HCT116 (cell line): ENCODE measurements at regions not wholly inside any gene's neighbourhood (a gene's known extent, or its start where the extent isn't known, plus 50 kb on each side); places are given as distances from the start of the nearest gene placed in this dataset.

Experiments used
- ATAC-seq: fragments of 200-7000 bp; cut with Tn5 transposase; 2 replicates; pipeline ENCODE4 v1.9.1; 2020; ENCODE audit warnings: mild to moderate bottlenecking, moderate library complexity
- BruUV-seq: library from RNA; stranded (reverse); fragments of 400-500 nt; replicated peaks from 2 replicates; lab custom pipeline; 2021; lab: Mats Ljungman, UMichigan
- CTCF ChIA-PET: fragments of 300-600 bp; sonication (Branson Sonifier 250); formaldehyde crosslinking; loops from one replicate; lab custom pipeline; 2021; ENCODE audit warnings: antibody characterized with exemption; lab: Charles Lee
- POLR2A ChIA-PET: fragments of 300-600, 350-600 bp; sonication (Branson Sonifier 250); formaldehyde crosslinking; loops from one replicate; lab custom pipeline; 2021; ENCODE audit warnings: antibody characterized with exemption; lab: Charles Lee
- RAD21 ChIA-PET, 2 experiments: fragments of 300-600 bp; sonication (Branson Sonifier 250); formaldehyde crosslinking; loops; one replicate each; lab custom pipeline; 2023; ENCODE audit warnings: low total read pairs in 2 of 2; ENCODE audit not compliant: uncharacterized antibody in 2 of 2, unreplicated experiment in 2 of 2, low non-redundant PET in 1 of 2; lab: Charles Lee
- DNase-seq: peaks from one replicate; pipeline ENCODE4 v3.0.0-alpha.2; 2010; ENCODE audit warnings: low read depth, low spot score
- H2AFZ ChIP-seq: fragments of 200-600 bp; shearing (Covaris generic), sonication (generic); 2 replicates; pipeline ENCODE4 v1.6.1; 2017; ENCODE audit warnings: low read depth, mixed run types, mixed read lengths, antibody characterized with exemption, low read length; ENCODE audit not compliant: poor library complexity, severe bottlenecking
- H3K27ac ChIP-seq: 2 replicates; pipeline ENCODE4 v1.5.1; 2012; ENCODE audit warnings: low read depth, low read length
- H3K27me3 ChIP-seq: fragments of 200-600 bp; sonication (generic); 2 replicates; pipeline ENCODE4 v1.6.1; 2016; ENCODE audit warnings: mixed run types, low read length, mixed read lengths; ENCODE audit not compliant: insufficient read depth
- H3K36me3 ChIP-seq, 2 experiments: fragments of 200-500 bp in 1 of 2; fragments of 200-600 bp in 1 of 2; sonication (Bioruptor generic) in 1 of 2; sonication (generic) in 1 of 2; 2 replicates each; pipeline versions ENCODE4 v1.5.1 to v1.6.1; 2014 to 2016; ENCODE audit warnings: low read length in 2 of 2, inconsistent platforms in 1 of 2, mixed read lengths in 1 of 2, mixed run types in 1 of 2; ENCODE audit not compliant: insufficient read depth in 2 of 2, control insufficient read depth in 1 of 2
- H3K4me1 ChIP-seq, 2 experiments: fragments of 200-600 bp in 1 of 2; sonication (generic) in 1 of 2; 2 replicates each; pipeline versions ENCODE4 v1.5.1 to v1.6.1; 2012 to 2017; ENCODE audit warnings: low read length in 2 of 2, inconsistent platforms in 1 of 2, mild to moderate bottlenecking in 1 of 2, mixed read lengths in 1 of 2, mixed run types in 1 of 2, moderate library complexity in 1 of 2; ENCODE audit not compliant: insufficient read depth in 2 of 2, control insufficient read depth in 1 of 2
- H3K4me2 ChIP-seq: fragments of 200-600 bp; sonication (generic); 2 replicates; pipeline ENCODE4 v1.6.1; 2017; ENCODE audit warnings: mixed run types, low read length, mixed read lengths
- H3K4me3 ChIP-seq, 2 experiments: fragments of 200-600 bp in 1 of 2; sonication (generic) in 1 of 2; replicated peaks in 1 of 2; 2 replicates each; pipeline ENCODE4 v1.5.1; 2011 to 2016; ENCODE audit warnings: low read length in 2 of 2, control low read depth in 1 of 2, low read depth in 1 of 2, mild to moderate bottlenecking in 1 of 2, mixed read lengths in 1 of 2, mixed run types in 1 of 2
- H3K79me2 ChIP-seq: fragments of 200-600 bp; sonication (generic); 2 replicates; pipeline ENCODE4 v1.6.1; 2017; ENCODE audit warnings: mild to moderate bottlenecking, mixed run types, low read length, moderate library complexity, mixed read lengths; ENCODE audit not compliant: insufficient read depth
- H3K9ac ChIP-seq: fragments of 200-600 bp; sonication (generic); 2 replicates; pipeline ENCODE4 v1.6.1; 2016; ENCODE audit warnings: low read length, mixed read lengths
- H3K9me2 ChIP-seq: fragments of 200-600 bp; sonication (generic), shearing (Covaris generic); 2 replicates; pipeline ENCODE4 v1.6.1; 2017; ENCODE audit warnings: mixed run types, mild to moderate bottlenecking, moderate library complexity; ENCODE audit not compliant: insufficient read depth
- H3K9me3 ChIP-seq, 2 experiments: fragments of 200-500 bp in 1 of 2; fragments of 200-600 bp in 1 of 2; sonication (Bioruptor generic) in 1 of 2; sonication (generic) in 1 of 2; 2 replicates each; pipeline ENCODE4 v1.6.1; 2014 to 2017; ENCODE audit warnings: low read length in 2 of 2, mixed read lengths in 2 of 2, inconsistent platforms in 1 of 2, low read depth in 1 of 2, mild to moderate bottlenecking in 1 of 2, mixed run types in 1 of 2, moderate library complexity in 1 of 2; ENCODE audit not compliant: control insufficient read depth in 1 of 2, insufficient read depth in 1 of 2
- H4K20me1 ChIP-seq: fragments of 200-600 bp; sonication (generic), shearing (Covaris generic); 2 replicates; pipeline ENCODE4 v1.6.1; 2017; ENCODE audit warnings: mixed run types, mild to moderate bottlenecking, moderate library complexity; ENCODE audit not compliant: insufficient read depth
- CEBPB ChIP-seq: IDR thresholded peaks from 2 replicates; pipeline ENCODE4 v1.6.1; 2012; ENCODE audit warnings: low read depth
- EGR1 ChIP-seq: IDR thresholded peaks from 2 replicates; pipeline ENCODE4 v1.6.1; 2012; ENCODE audit warnings: low read depth
- EZH2 ChIP-seq: fragments of 200-600 bp; sonication (generic); IDR thresholded peaks from 2 replicates; pipeline ENCODE4 v1.6.1; 2017; ENCODE audit warnings: antibody characterized with exemption, mixed run types
- FOSL1 ChIP-seq: IDR thresholded peaks from 2 replicates; pipeline ENCODE4 v1.6.1; 2012; ENCODE audit warnings: low read depth
- SP1 ChIP-seq: IDR thresholded peaks from 2 replicates; pipeline ENCODE4 v1.6.1; 2012; ENCODE audit warnings: low read depth
- SRF ChIP-seq: IDR thresholded peaks from 2 replicates; pipeline ENCODE4 v1.6.1; 2012; ENCODE audit warnings: low read depth
- TCF7L2 ChIP-seq: IDR thresholded peaks from 2 replicates; pipeline ENCODE4 v1.7.0; 2011; ENCODE audit warnings: borderline replicate concordance, inconsistent platforms; ENCODE audit not compliant: insufficient read depth, insufficient read length; ENCODE audit errors: extremely low read depth
- ZBTB33 ChIP-seq: IDR thresholded peaks from 2 replicates; pipeline ENCODE4 v1.6.1; 2011; ENCODE audit warnings: mild to moderate bottlenecking, low read length, moderate library complexity; ENCODE audit not compliant: insufficient replicate concordance; ENCODE audit errors: extremely low read depth
- ZFX ChIP-seq: fragments of 450-650 bp; IDR thresholded peaks from 2 replicates; pipeline ENCODE4 v1.6.1; 2017
- ZNF274 ChIP-seq: fragments of 200-500 bp; sonication (Bioruptor generic); IDR thresholded peaks from 2 replicates; pipeline ENCODE4 v1.6.1; 2014; ENCODE audit warnings: mild to moderate bottlenecking, low read depth, low read length, inconsistent platforms
- intact Hi-C: fragments of 100-400 bp; cut with micrococcal nuclease; formaldehyde crosslinking; loops from 2 replicates; pipeline ENCODE4 v1.10.0; 2022

GRCh38 chr10:46236941-46237681 is 49.7 kb upstream of the ANTXRL start:
- intact Hi-C loops: no loop called here
- no TSS peak for BruUV-seq
- no peak for TF ChIP-seq TCF7L2
- no peak for TF ChIP-seq EZH2
- no peak for TF ChIP-seq ZBTB33
- TF ChIP-seq CEBPB: no peak
- no peak for TF ChIP-seq ZNF274
- TF ChIP-seq SRF: no peak
- no peak for TF ChIP-seq FOSL1
- TF ChIP-seq SP1: no peak
- no peak for TF ChIP-seq EGR1
- no peak for TF ChIP-seq ZFX
- Histone ChIP-seq H3K36me3 (no peaks in the 10 kb centered on the region), H3K4me2 (no peak overlapping the region), H3K79me2 (no peaks in the 10 kb centered on the region), H3K9me2 (no peaks in the 10 kb centered on the region), H3K9ac (no peak overlapping the region), H3K4me3 (no peak overlapping the region), H4K20me1 (no peaks in the 10 kb centered on the region), H2AFZ (no peak overlapping the region), H3K9me3 (no peaks in the 10 kb centered on the region), H3K4me1 (no peaks in the 10 kb centered on the region), H3K27me3 (no peaks in the 10 kb centered on the region), H3K27ac (no peak overlapping the region)
- ATAC-seq (no peak), DNase-seq (no peak)
- ChIA-PET POLR2A (no interaction called here), RAD21 (no interaction called here), CTCF (no interaction called here)
